Osteoblast (primary cell): ENCODE measurements at regions not wholly inside any gene's neighbourhood (a gene's known extent, or its start where the extent isn't known, plus 50 kb on each side); places are given as distances from the start of the nearest gene placed in this dataset.

ENCODE experiments used
- DNase-seq: peaks from one replicate; pipeline ENCODE4 v3.0.0; 2011; ENCODE audit warnings: low spot score, mixed read lengths; ENCODE audit not compliant: insufficient read length; ENCODE audit errors: missing footprints
- H2AFZ ChIP-seq: 2 replicates; pipeline ENCODE4 v1.6.0; 2011; ENCODE audit warnings: mild to moderate bottlenecking, low read length
- H3K27ac ChIP-seq: 2 replicates; pipeline ENCODE4 v1.5.1; 2011; ENCODE audit warnings: mild to moderate bottlenecking, low read depth, low read length, moderate library complexity
- H3K27me3 ChIP-seq: 2 replicates; pipeline ENCODE4 v1.6.0; 2012; ENCODE audit warnings: mild to moderate bottlenecking, control low read depth, inconsistent platforms, low read length, moderate library complexity; ENCODE audit not compliant: insufficient read depth
- H3K36me3 ChIP-seq: 2 replicates; pipeline ENCODE4 v1.5.1; 2011; ENCODE audit warnings: mild to moderate bottlenecking, low read length, control low read depth, moderate library complexity; ENCODE audit not compliant: insufficient read depth
- H3K4me1 ChIP-seq: 2 replicates; pipeline ENCODE4 v1.5.1; 2011; ENCODE audit warnings: mild to moderate bottlenecking, low read length, control low read depth, moderate library complexity; ENCODE audit not compliant: insufficient read depth
- H3K4me2 ChIP-seq: 2 replicates; pipeline ENCODE4 v1.6.0; 2011; ENCODE audit warnings: mild to moderate bottlenecking, low read length; ENCODE audit not compliant: insufficient read depth
- H3K4me3 ChIP-seq: fragments of 200-600 bp; sonication (generic); 3 replicates; pipeline ENCODE4 v1.5.1; 2012; ENCODE audit warnings: mild to moderate bottlenecking, low read length, inconsistent platforms; ENCODE audit not compliant: insufficient read depth
- H3K79me2 ChIP-seq: 2 replicates; pipeline ENCODE4 v1.6.0; 2012; ENCODE audit warnings: mild to moderate bottlenecking, low read length, control low read depth, inconsistent platforms; ENCODE audit not compliant: insufficient read depth
- H3K9me3 ChIP-seq: 2 replicates; pipeline ENCODE4 v1.5.1; 2011; ENCODE audit warnings: low read depth, low read length, control low read depth
- H4K20me1 ChIP-seq: 2 replicates; pipeline ENCODE4 v1.6.0; 2012; ENCODE audit warnings: mild to moderate bottlenecking, low read length, control low read depth; ENCODE audit not compliant: insufficient read depth
- TF ChIP-seq, protein P1 (sequence below): IDR thresholded peaks from 2 replicates; pipeline ENCODE4 v1.5.1; 2011; ENCODE audit warnings: mild to moderate bottlenecking, low read depth, low read length, moderate library complexity; ENCODE audit errors: extremely low read depth

DNA sequence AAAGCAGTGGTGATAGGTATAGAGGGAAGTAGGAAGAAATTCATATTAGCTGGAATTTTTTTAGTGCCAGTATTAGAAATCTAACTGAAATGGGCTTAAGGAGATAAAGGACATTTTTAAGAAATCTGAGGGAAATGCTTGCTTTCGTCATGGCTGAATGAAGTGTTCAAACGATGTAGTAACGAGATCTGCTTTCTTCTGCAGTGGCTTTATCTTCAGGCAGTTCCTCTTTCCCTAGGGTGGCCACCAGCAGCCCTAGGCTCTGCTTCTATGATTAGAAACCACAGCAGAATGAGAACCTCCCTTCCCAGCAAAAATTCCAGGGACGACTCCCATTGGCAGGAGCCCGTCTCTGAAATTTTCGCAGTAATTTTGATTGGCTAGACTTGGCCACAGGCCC is 163.9 kb upstream of the FRMD6 start:
- H3K27ac ChIP-seq: no peak overlapping the region
- no peak overlapping the region for H3K4me2 ChIP-seq
- H3K4me1 ChIP-seq: peaks cover 18% of the 10 kb centered on the region
- no peaks in the 10 kb centered on the region for H3K9me3 ChIP-seq
- H3K4me3 ChIP-seq: no peak overlapping the region
- H3K27me3 ChIP-seq: no peaks in the 10 kb centered on the region
- DNase-seq: no peak
- no peaks in the 10 kb centered on the region for H3K36me3 ChIP-seq
- H3K79me2 ChIP-seq: no peaks in the 10 kb centered on the region
- no peak overlapping the region for H2AFZ ChIP-seq
- H4K20me1 ChIP-seq: no peaks in the 10 kb centered on the region
- TF ChIP-seq, protein P1, sequence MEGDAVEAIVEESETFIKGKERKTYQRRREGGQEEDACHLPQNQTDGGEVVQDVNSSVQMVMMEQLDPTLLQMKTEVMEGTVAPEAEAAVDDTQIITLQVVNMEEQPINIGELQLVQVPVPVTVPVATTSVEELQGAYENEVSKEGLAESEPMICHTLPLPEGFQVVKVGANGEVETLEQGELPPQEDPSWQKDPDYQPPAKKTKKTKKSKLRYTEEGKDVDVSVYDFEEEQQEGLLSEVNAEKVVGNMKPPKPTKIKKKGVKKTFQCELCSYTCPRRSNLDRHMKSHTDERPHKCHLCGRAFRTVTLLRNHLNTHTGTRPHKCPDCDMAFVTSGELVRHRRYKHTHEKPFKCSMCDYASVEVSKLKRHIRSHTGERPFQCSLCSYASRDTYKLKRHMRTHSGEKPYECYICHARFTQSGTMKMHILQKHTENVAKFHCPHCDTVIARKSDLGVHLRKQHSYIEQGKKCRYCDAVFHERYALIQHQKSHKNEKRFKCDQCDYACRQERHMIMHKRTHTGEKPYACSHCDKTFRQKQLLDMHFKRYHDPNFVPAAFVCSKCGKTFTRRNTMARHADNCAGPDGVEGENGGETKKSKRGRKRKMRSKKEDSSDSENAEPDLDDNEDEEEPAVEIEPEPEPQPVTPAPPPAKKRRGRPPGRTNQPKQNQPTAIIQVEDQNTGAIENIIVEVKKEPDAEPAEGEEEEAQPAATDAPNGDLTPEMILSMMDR: no peak

DNA sequence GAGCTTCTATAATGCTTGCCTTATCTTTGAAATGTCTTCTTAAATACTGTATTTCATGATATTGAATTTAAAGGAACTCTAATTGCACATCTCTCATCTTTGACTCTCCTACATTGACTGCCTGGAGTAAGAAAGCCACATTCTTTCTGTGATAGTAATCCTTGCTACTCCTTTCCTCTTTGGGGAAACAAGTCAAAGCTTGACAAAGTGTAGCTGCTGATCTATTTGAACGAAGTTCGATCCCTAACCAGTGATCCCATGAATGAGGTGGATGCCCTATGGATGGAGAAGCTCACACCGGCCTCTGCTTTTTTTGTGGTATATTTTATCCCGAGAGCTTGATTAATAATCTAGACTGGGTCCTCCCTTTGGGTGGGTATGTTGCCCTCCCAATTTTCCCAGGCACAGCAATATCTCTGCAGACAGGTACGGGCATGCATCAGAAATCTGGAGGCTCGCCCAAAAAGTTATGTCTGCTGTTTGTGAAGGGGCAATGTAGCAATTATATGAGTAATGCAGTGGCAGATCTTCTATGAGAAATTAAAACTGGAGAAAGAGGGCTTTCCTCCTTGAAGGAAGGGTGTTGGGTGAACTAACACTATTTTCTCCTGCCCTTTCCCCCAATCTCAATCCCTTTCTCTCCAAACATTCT is 163.0 kb upstream of the FRMD6 start:
- Histone ChIP-seq H3K9me3 (no peaks in the 10 kb centered on the region), H3K36me3 (no peaks in the 10 kb centered on the region), H3K4me1 (peaks cover 18% of the 10 kb centered on the region), H3K79me2 (no peaks in the 10 kb centered on the region), H3K4me3 (no peak overlapping the region), H4K20me1 (no peaks in the 10 kb centered on the region), H2AFZ (no peak overlapping the region), H3K27ac (no peak overlapping the region), H3K27me3 (no peaks in the 10 kb centered on the region), H3K4me2 (no peak overlapping the region)
- TF ChIP-seq, protein P1: no peak
- DNase-seq: no peak

DNA sequence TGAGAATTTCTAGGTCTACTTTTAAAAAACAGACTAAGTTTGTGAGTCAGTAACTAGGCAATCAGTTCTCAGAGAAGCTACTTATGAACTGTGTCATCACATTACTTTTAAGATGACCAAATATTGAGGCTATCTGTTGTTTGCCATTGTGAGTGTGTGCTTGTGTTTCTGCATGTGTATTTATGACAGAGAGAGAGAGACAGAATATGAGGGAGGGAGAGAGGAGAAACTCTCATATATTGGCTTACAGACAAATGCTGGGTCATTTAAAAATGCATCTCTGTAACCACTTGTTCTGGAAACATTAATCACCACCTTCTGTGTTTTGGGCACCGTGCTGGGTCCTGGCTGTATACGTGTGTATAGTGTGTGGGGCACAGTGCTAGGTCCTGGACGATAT is 161.5 kb upstream of the FRMD6 start:
- Histone ChIP-seq H3K4me3 (no peak overlapping the region), H2AFZ (no peak overlapping the region), H3K27me3 (no peaks in the 10 kb centered on the region), H3K79me2 (no peaks in the 10 kb centered on the region), H3K9me3 (no peaks in the 10 kb centered on the region), H3K4me1 (peaks cover 18% of the 10 kb centered on the region), H3K36me3 (no peaks in the 10 kb centered on the region), H3K27ac (peak overlapping the region; percentile 52), H4K20me1 (no peaks in the 10 kb centered on the region), H3K4me2 (no peak overlapping the region)
- peak; percentile 86 for DNase-seq
- TF ChIP-seq, protein P1: no peak

DNA sequence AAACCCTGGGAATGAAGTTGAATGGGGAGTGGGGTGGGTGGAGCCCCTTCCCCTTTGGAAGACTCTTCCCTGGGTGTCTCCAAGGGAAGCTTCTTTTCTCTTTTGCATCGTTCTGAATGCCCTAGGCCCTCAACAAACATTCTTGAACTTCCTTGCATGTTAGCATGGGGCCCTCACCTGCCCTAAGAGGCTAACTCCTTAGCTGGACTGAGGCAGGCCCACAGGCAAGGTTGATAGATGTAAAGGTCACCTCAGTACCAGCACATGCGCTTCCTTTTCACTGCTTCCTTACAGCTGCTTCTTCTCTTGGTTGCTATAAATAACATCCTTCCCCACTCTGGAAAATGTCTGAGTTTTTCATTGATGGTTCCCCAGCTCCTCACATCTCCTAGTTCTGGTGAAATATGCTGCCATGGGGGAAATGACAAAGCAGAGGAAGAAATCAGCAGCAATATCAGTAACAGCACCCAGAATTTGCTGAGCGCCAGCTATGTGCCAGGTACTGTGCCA is 160.6 kb upstream of the FRMD6 start:
- Histone ChIP-seq H3K4me1 (peaks cover 18% of the 10 kb centered on the region), H3K27ac (no peak overlapping the region), H4K20me1 (no peaks in the 10 kb centered on the region), H3K4me2 (no peak overlapping the region), H3K9me3 (no peaks in the 10 kb centered on the region), H3K36me3 (no peaks in the 10 kb centered on the region), H3K27me3 (no peaks in the 10 kb centered on the region), H3K4me3 (no peak overlapping the region), H3K79me2 (no peaks in the 10 kb centered on the region), H2AFZ (peak overlapping the region; percentile 23)
- TF ChIP-seq, protein P1: no peak
- no peak for DNase-seq
